ENCODE measurements at regions not wholly inside any gene's neighbourhood (a gene's known extent, or its start where the extent isn't known, plus 50 kb on each side); places are given as distances from the start of the nearest gene placed in this dataset.

GRCh38 chr9:111233963-111234362 lies 96.1 kb downstream of the OR2K2 start:
- peaks cover 0 to 11% of the 10 kb centered on the region in 2 donors for H3K4me1 Mint-ChIP-seq
- no peak overlapping the region for H3K27ac Mint-ChIP-seq
- peaks cover 1 to 5% (median 2%) of the 10 kb centered on the region in 3 donors for H3K27me3 Mint-ChIP-seq (ENCODE audit: low read depth in 3 of 3)
- H3K4me3 Mint-ChIP-seq: no peak overlapping the region
- DNase-seq: no peak
- H3K9me3 Mint-ChIP-seq: peaks cover 0 to 2% (median 0%) of the 10 kb centered on the region in 6 donors
- no peaks in the 10 kb centered on the region for H3K36me3 Mint-ChIP-seq

- Mint-ChIP-seq H3K27ac (no peak overlapping the region), H3K36me3 (no peaks in the 10 kb centered on the region), H3K9me3 (peaks cover 0 to 2% (median 0%) of the 10 kb centered on the region in 6 donors), H3K4me1 (peaks cover 0 to 11% of the 10 kb centered on the region in 2 donors), H3K4me3 (no peak overlapping the region), H3K27me3 (ENCODE audit: low read depth in 3 of 3) (peaks cover 1 to 5% (median 2%) of the 10 kb centered on the region in 3 donors)
- DNase-seq: no peak
Observed at GRCh38 chr9:111232997-111233790, 96.8 kb downstream of the OR2K2 start.

GRCh38 chr9:111231801-111232580 lies 98.0 kb downstream of the OR2K2 start:
- H3K27me3 Mint-ChIP-seq (ENCODE audit: low read depth in 3 of 3): peaks cover 0 to 5% (median 1%) of the 10 kb centered on the region in 3 donors
- no peaks in the 10 kb centered on the region for H3K36me3 Mint-ChIP-seq
- no peak overlapping the region for H3K27ac Mint-ChIP-seq
- no peak overlapping the region for H3K4me3 Mint-ChIP-seq
- peaks cover 0 to 3% of the 10 kb centered on the region in 2 donors for H3K4me1 Mint-ChIP-seq
- no peak for DNase-seq
- peaks cover 0 to 2% (median 0%) of the 10 kb centered on the region in 6 donors for H3K9me3 Mint-ChIP-seq

- no peak for DNase-seq
- Mint-ChIP-seq H3K27me3 (ENCODE audit: low read depth in 3 of 3) (peaks cover 0 to 1% (median 0%) of the 10 kb centered on the region in 3 donors), H3K4me3 (no peak overlapping the region), H3K36me3 (no peaks in the 10 kb centered on the region), H3K27ac (no peak overlapping the region), H3K4me1 (no peaks in the 10 kb centered on the region), H3K9me3 (peaks cover 0 to 3% (median 0%) of the 10 kb centered on the region in 6 donors)
Observed at GRCh38 chr9:111222757-111223156, 107.3 kb downstream of the OR2K2 start.

GRCh38 chr9:111212874-111213273 lies 117.2 kb downstream of the OR2K2 start:
- DNase-seq: no peak

GRCh38 chr9:111198936-111199335 lies 131.1 kb downstream of the OR2K2 start:
- Mint-ChIP-seq H3K27ac (no peak overlapping the region), H3K27me3 (ENCODE audit: low read depth in 3 of 3) (peaks cover 0 to 2% (median 0%) of the 10 kb centered on the region in 3 donors), H3K4me3 (no peak overlapping the region), H3K36me3 (no peaks in the 10 kb centered on the region), H3K4me1 (no peaks in the 10 kb centered on the region), H3K9me3 (peaks cover 4 to 24% (median 13%) of the 10 kb centered on the region in 6 donors)
- no peak for DNase-seq

More at GRCh38 chr9:111212874-111213273, 117.2 kb downstream of the OR2K2 start:
- Mint-ChIP-seq H3K9me3 (peaks cover 0 to 6% (median under 1%) of the 10 kb centered on the region in 6 donors), H3K27ac (no peak overlapping the region), H3K4me3 (no peak overlapping the region), H3K4me1 (no peaks in the 10 kb centered on the region), H3K27me3 (ENCODE audit: low read depth in 3 of 3) (peaks cover 0 to 3% (median 0%) of the 10 kb centered on the region in 3 donors), H3K36me3 (no peaks in the 10 kb centered on the region)

GRCh38 chr9:111197256-111197655 lies 132.8 kb downstream of the OR2K2 start:
- DNase-seq: no peak
- Mint-ChIP-seq H3K4me1 (no peaks in the 10 kb centered on the region), H3K9me3 (peaks cover 4 to 19% (median 9%) of the 10 kb centered on the region in 6 donors), H3K4me3 (no peak overlapping the region), H3K27me3 (ENCODE audit: low read depth in 3 of 3) (peaks cover 0 to 2% (median 0%) of the 10 kb centered on the region in 3 donors), H3K27ac (no peak overlapping the region), H3K36me3 (no peaks in the 10 kb centered on the region)

GRCh38 chr9:111195766-111196165 lies 134.3 kb downstream of the OR2K2 start:
- Mint-ChIP-seq H3K36me3 (no peaks in the 10 kb centered on the region), H3K4me1 (no peaks in the 10 kb centered on the region)

GRCh38 chr9:111193095-111193494 lies 136.9 kb downstream of the OR2K2 start:
- Mint-ChIP-seq H3K4me1 (no peaks in the 10 kb centered on the region), H3K36me3 (no peaks in the 10 kb centered on the region), H3K9me3 (peaks cover 1 to 11% (median 5%) of the 10 kb centered on the region in 6 donors), H3K27ac (no peak overlapping the region), H3K27me3 (ENCODE audit: low read depth in 3 of 3) (peaks cover 0 to 2% (median 0%) of the 10 kb centered on the region in 3 donors), H3K4me3 (no peak overlapping the region)
- no peak for DNase-seq

More at GRCh38 chr9:111195766-111196165, 134.3 kb downstream of the OR2K2 start:
- H3K27me3 Mint-ChIP-seq (ENCODE audit: low read depth in 3 of 3): peaks cover 0 to 2% (median 0%) of the 10 kb centered on the region in 3 donors
- H3K9me3 Mint-ChIP-seq: peaks cover 5 to 19% (median 9%) of the 10 kb centered on the region in 6 donors
- DNase-seq: no peak
- no peak overlapping the region for H3K27ac Mint-ChIP-seq
- no peak overlapping the region for H3K4me3 Mint-ChIP-seq

GRCh38 chr9:111192650-111193049 lies 137.4 kb downstream of the OR2K2 start:
- Mint-ChIP-seq H3K27me3 (ENCODE audit: low read depth in 3 of 3) (peaks cover 0 to 2% (median 0%) of the 10 kb centered on the region in 3 donors), H3K9me3 (peaks cover 0 to 8% (median 4%) of the 10 kb centered on the region in 6 donors), H3K36me3 (no peaks in the 10 kb centered on the region), H3K4me1 (no peaks in the 10 kb centered on the region), H3K27ac (no peak overlapping the region), H3K4me3 (no peak overlapping the region)
- DNase-seq: no peak

GRCh38 chr9:111190347-111190746 lies 139.7 kb downstream of the OR2K2 start:
- no peak for DNase-seq
- no peaks in the 10 kb centered on the region for H3K36me3 Mint-ChIP-seq
- no peaks in the 10 kb centered on the region for H3K4me1 Mint-ChIP-seq

GRCh38 chr9:111187376-111187775 lies 142.6 kb downstream of the OR2K2 start:
- Mint-ChIP-seq H3K27me3 (ENCODE audit: low read depth in 3 of 3) (peaks cover 0 to 4% (median 0%) of the 10 kb centered on the region in 3 donors), H3K36me3 (no peaks in the 10 kb centered on the region), H3K9me3 (peaks cover 0 to 4% (median 1%) of the 10 kb centered on the region in 6 donors), H3K4me1 (no peaks in the 10 kb centered on the region), H3K4me3 (no peak overlapping the region), H3K27ac (no peak overlapping the region)
- DNase-seq: no peak

More at GRCh38 chr9:111190347-111190746, 139.7 kb downstream of the OR2K2 start:
- peaks cover 0 to 8% (median 1%) of the 10 kb centered on the region in 6 donors for H3K9me3 Mint-ChIP-seq
- no peak overlapping the region for H3K27ac Mint-ChIP-seq
- no peak overlapping the region for H3K4me3 Mint-ChIP-seq
- peaks cover 0 to 3% (median 2%) of the 10 kb centered on the region in 3 donors for H3K27me3 Mint-ChIP-seq (ENCODE audit: low read depth in 3 of 3)

GRCh38 chr9:111186021-111186530 lies 143.9 kb downstream of the OR2K2 start:
- Mint-ChIP-seq H3K27me3 (ENCODE audit: low read depth in 3 of 3) (peaks cover 0 to 4% (median 0%) of the 10 kb centered on the region in 3 donors), H3K9me3 (peaks cover 0 to 4% (median 1%) of the 10 kb centered on the region in 6 donors), H3K4me1 (no peaks in the 10 kb centered on the region), H3K36me3 (no peaks in the 10 kb centered on the region), H3K4me3 (no peak overlapping the region), H3K27ac (no peak overlapping the region)
- no peak for DNase-seq

Measured in immature natural killer cell (primary cell).